B cell (primary cell): ENCODE measurements at regions not wholly inside any gene's neighbourhood (a gene's known extent, or its start where the extent isn't known, plus 50 kb on each side); places are given as distances from the start of the nearest gene placed in this dataset.

ENCODE experiments used
- ATAC-seq: fragments of 200-7000 bp; cut with Tn5 transposase; one replicate; pipeline ENCODE4 v1.10.0; 2021; ENCODE audit warnings: low read depth, mild to moderate bottlenecking, moderate number of reproducible peaks, moderate library complexity
- CTCF ChIA-PET: fragments of 350-600 bp; sonication (Branson Sonifier 250); formaldehyde crosslinking; loops from one replicate; lab custom pipeline; 2021; ENCODE audit warnings: antibody characterized with exemption, inconsistent platforms; lab: Charles Lee
- POLR2A ChIA-PET: fragments of 350-600 bp; sonication (Branson Sonifier 250); formaldehyde crosslinking; loops from one replicate; lab custom pipeline; 2021; ENCODE audit warnings: antibody characterized with exemption; lab: Charles Lee
- DNase-seq: peaks from one replicate; pipeline ENCODE4 v3.0.0; 2013
- H2AFZ ChIP-seq: 2 replicates; pipeline ENCODE4 v1.6.1; 2012; ENCODE audit warnings: mild to moderate bottlenecking, low read depth, low read length; ENCODE audit not compliant: insufficient read depth, poor library complexity, severe bottlenecking
- H3K27ac ChIP-seq, 2 donors: 1 replicate in 1 of 2; 2 replicates in 1 of 2; pipeline ENCODE4 v1.5.1; 2012 to 2013; ENCODE audit warnings: low read length in 2 of 2, mild to moderate bottlenecking in 2 of 2, moderate library complexity in 1 of 2
- H3K27me3 ChIP-seq, 4 experiments: fragments of 200-600 bp in 1 of 4; sonication (generic) in 1 of 4; replicated peaks in 1 of 4; 1 replicate in 2 of 4; 2 replicates in 2 of 4; pipeline versions ENCODE4 v1.6.1 to v1.7.0; 2013 to 2016; ENCODE audit warnings: low read length in 3 of 4, mild to moderate bottlenecking in 2 of 4, mixed read lengths in 1 of 4, moderate library complexity in 1 of 4; ENCODE audit not compliant: insufficient read depth in 4 of 4, control insufficient read depth in 3 of 4; ENCODE audit errors: control extremely low read depth in 1 of 4
- H3K36me3 ChIP-seq, 2 experiments: replicated peaks in 1 of 2; 1 replicate in 1 of 2; 2 replicates in 1 of 2; pipeline versions ENCODE4 v1.6.1 to v1.7.1; 2013; ENCODE audit warnings: low read length in 1 of 2; ENCODE audit not compliant: insufficient read depth in 2 of 2, control insufficient read depth in 1 of 2; ENCODE audit errors: control extremely low read depth in 1 of 2, extremely low read depth in 1 of 2
- H3K4me1 ChIP-seq, 2 donors: fragments of 200-600 bp in 1 of 2; sonication (generic) in 1 of 2; 1 replicate in 1 of 2; 2 replicates in 1 of 2; pipeline versions ENCODE4 v1.5.1 to v1.6.1; 2013 to 2017; ENCODE audit warnings: low read length in 2 of 2; ENCODE audit not compliant: control insufficient read depth in 2 of 2, insufficient read depth in 2 of 2
- H3K4me2 ChIP-seq: replicated peaks from 2 replicates; pipeline ENCODE3; 2012; ENCODE audit warnings: mild to moderate bottlenecking, low read depth, low read length; ENCODE audit not compliant: poor library complexity, severe bottlenecking
- H3K4me3 ChIP-seq, 5 experiments: fragments of 200-600 bp in 1 of 5; sonication (generic) in 1 of 5; 1 replicate in 3 of 5; 2 replicates in 2 of 5; pipeline versions ENCODE4 v1.5.1 to v1.7.0; 2011 to 2016; ENCODE audit warnings: low read length in 4 of 5, mild to moderate bottlenecking in 4 of 5, low read depth in 2 of 5, control low read depth in 1 of 5, moderate library complexity in 1 of 5; ENCODE audit not compliant: insufficient read depth in 1 of 5; ENCODE audit errors: control extremely low read depth in 1 of 5, extremely low read depth in 1 of 5
- H3K79me2 ChIP-seq: fragments of 200-600 bp; sonication (generic); one replicate; pipeline ENCODE4 v1.6.0; 2016; ENCODE audit warnings: low read length; ENCODE audit not compliant: control insufficient read depth, insufficient read depth
- H3K9ac ChIP-seq: fragments of 200-600 bp; sonication (generic); 2 replicates; pipeline ENCODE4 v1.6.1; 2017; ENCODE audit warnings: mild to moderate bottlenecking, low read length, moderate library complexity
- H3K9me3 ChIP-seq, 3 donors: one replicate each; pipeline versions ENCODE4 v1.6.1 to v1.7.1; 2013; ENCODE audit warnings: low read length in 2 of 3; ENCODE audit not compliant: control insufficient read depth in 2 of 3, insufficient read depth in 1 of 3; ENCODE audit errors: control extremely low read depth in 1 of 3
- H4K20me1 ChIP-seq: 2 replicates; pipeline ENCODE4 v1.6.0; 2012; ENCODE audit warnings: mild to moderate bottlenecking, low read length; ENCODE audit not compliant: insufficient read depth, control insufficient read depth, poor library complexity, severe bottlenecking
- H3K27ac Mint-ChIP-seq: one replicate; pipeline ENCODE4 v1.8.0; 2021; ENCODE audit warnings: mixed read lengths
- H3K27me3 Mint-ChIP-seq: one replicate; pipeline ENCODE4 v1.8.0; 2021; ENCODE audit warnings: mixed read lengths
- H3K4me1 Mint-ChIP-seq: one replicate; pipeline ENCODE4 v1.8.0; 2021; ENCODE audit warnings: mixed read lengths
- H3K4me3 Mint-ChIP-seq: one replicate; pipeline ENCODE4 v1.8.0; 2021; ENCODE audit warnings: mixed read lengths
- H3K9me3 Mint-ChIP-seq: one replicate; pipeline ENCODE4 v1.8.0; 2022; ENCODE audit warnings: mixed read lengths; ENCODE audit not compliant: insufficient read depth
- CTCF ChIP-seq: fragments of 200-600 bp; IDR thresholded peaks from one replicate; pipeline ENCODE4 v1.8.0; 2022; ENCODE audit warnings: antibody characterized with exemption, mild to moderate bottlenecking
- EZH2 ChIP-seq: IDR thresholded peaks from 2 replicates; pipeline ENCODE4 v1.6.1; 2012; ENCODE audit warnings: borderline replicate concordance, low read depth, mild to moderate bottlenecking, moderate library complexity, low read length; ENCODE audit not compliant: insufficient read depth, poor library complexity, severe bottlenecking
- WGBS: methylation state at CpG from one replicate; pipeline ENCODE4 v1.1.5; 2013; ENCODE audit warnings: missing lambda C conversion rate; ENCODE audit not compliant: insufficient coverage; 5-methylcytosine and 5-hydroxymethylcytosine counted together
- intact Hi-C: fragments of 100-400 bp; cut with micrococcal nuclease; formaldehyde crosslinking; loops from one replicate; pipeline ENCODE4 v1.10.0; 2022

- TF ChIP-seq CTCF = no peak
- no peak for TF ChIP-seq EZH2
- CTCF ChIA-PET = no interaction called here
Observed at GRCh38 chr2:102975996-102976975, 214.5 kb downstream of the TMEM182 start.

GRCh38 chr2:102977426-102978090, 215.7 kb downstream of the TMEM182 start:
- ATAC-seq (no peak), DNase-seq (no peak)
- Histone ChIP-seq H3K4me3 (no peak overlapping the region), H3K79me2 (no peaks in the 10 kb centered on the region), H3K9ac (no peak overlapping the region), H4K20me1 (no peaks in the 10 kb centered on the region), H3K9me3 (no peaks in the 10 kb centered on the region), H3K4me1 (no peaks in the 10 kb centered on the region), H3K27me3 (no peaks in the 10 kb centered on the region), H3K27ac (no peak overlapping the region), H3K4me2 (no peak overlapping the region), H2AFZ (no peak overlapping the region), H3K36me3 (no peaks in the 10 kb centered on the region)
- no peaks in the 10 kb centered on the region for H3K4me1 Mint-ChIP-seq
- intact Hi-C loops = no loop called here
- 89% methylated on average over 2 of the region's 2 CpGs for WGBS
- H3K27me3 Mint-ChIP-seq = no peaks in the 10 kb centered on the region
- no peak for TF ChIP-seq CTCF
- TF ChIP-seq EZH2 = no peak
- no peak overlapping the region for H3K4me3 Mint-ChIP-seq
- H3K27ac Mint-ChIP-seq = no peak overlapping the region
- H3K9me3 Mint-ChIP-seq = no peaks in the 10 kb centered on the region
- CTCF ChIA-PET = no interaction called here
- POLR2A ChIA-PET = no interaction called here

More at GRCh38 chr2:102975996-102976975, 214.5 kb downstream of the TMEM182 start:
- WGBS = 37% methylated on average over 4 of the region's 8 CpGs
- H3K27ac Mint-ChIP-seq = no peak overlapping the region
- Histone ChIP-seq H3K9me3 (no peaks in the 10 kb centered on the region), H3K4me1 (no peaks in the 10 kb centered on the region), H3K27ac (no peak overlapping the region), H3K4me2 (no peak overlapping the region), H4K20me1 (no peaks in the 10 kb centered on the region), H3K79me2 (no peaks in the 10 kb centered on the region), H3K4me3 (no peak overlapping the region), H3K9ac (no peak overlapping the region), H3K36me3 (no peaks in the 10 kb centered on the region), H3K27me3 (no peaks in the 10 kb centered on the region), H2AFZ (no peak overlapping the region)
- no peaks in the 10 kb centered on the region for H3K4me1 Mint-ChIP-seq
- POLR2A ChIA-PET = no interaction called here
- no peaks in the 10 kb centered on the region for H3K9me3 Mint-ChIP-seq
- DNase-seq (no peak), ATAC-seq (no peak)
- no peaks in the 10 kb centered on the region for H3K27me3 Mint-ChIP-seq
- H3K4me3 Mint-ChIP-seq = no peak overlapping the region
- intact Hi-C loops = no loop called here
